PC-3 (cell line): ENCODE measurements at regions not wholly inside any gene's neighbourhood (a gene's known extent, or its start where the extent isn't known, plus 50 kb on each side); places are given as distances from the start of the nearest gene placed in this dataset.

ENCODE experiments used
- EZH2 ChIP-seq: fragments of 300-600 bp; sonication (generic); IDR thresholded peaks from one replicate; pipeline ENCODE4 v1.6.1; 2017; ENCODE audit warnings: antibody characterized with exemption, mild to moderate bottlenecking, low read length; ENCODE audit not compliant: unreplicated experiment
- EZH2phosphoT487 ChIP-seq: fragments of 300-600 bp; sonication (generic); IDR thresholded peaks from 2 replicates; pipeline ENCODE4 v1.6.1; 2018; ENCODE audit warnings: mild to moderate bottlenecking, antibody characterized with exemption, low read length, borderline replicate concordance
- TF ChIP-seq, protein P1 (sequence below): fragments of 300-600 bp; sonication (generic); conservative IDR thresholded peaks from 2 replicates; pipeline ENCODE4 v1.5.1; 2017; ENCODE audit warnings: antibody characterized with exemption, low read depth, mild to moderate bottlenecking, low read length

DNA sequence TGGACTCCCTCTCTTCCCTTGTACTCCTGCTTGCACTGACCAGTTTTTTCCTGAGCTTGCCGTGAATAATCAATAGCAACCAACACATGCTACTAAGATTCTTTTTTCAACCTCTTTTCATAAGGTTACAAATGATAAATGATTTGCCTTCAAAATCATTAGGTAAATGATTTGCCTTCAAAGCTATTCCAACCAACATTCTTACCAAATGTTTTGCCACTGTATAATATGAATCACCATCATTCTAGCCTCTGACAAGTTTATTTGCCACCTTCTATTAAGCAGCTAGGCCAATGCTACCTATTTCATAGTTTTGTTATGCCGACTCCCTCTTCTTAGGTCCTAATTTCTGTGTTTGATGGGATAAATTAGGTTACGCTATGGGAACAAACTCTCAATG is 385.1 kb downstream of the DTWD2 start:
- TF ChIP-seq, protein P1, sequence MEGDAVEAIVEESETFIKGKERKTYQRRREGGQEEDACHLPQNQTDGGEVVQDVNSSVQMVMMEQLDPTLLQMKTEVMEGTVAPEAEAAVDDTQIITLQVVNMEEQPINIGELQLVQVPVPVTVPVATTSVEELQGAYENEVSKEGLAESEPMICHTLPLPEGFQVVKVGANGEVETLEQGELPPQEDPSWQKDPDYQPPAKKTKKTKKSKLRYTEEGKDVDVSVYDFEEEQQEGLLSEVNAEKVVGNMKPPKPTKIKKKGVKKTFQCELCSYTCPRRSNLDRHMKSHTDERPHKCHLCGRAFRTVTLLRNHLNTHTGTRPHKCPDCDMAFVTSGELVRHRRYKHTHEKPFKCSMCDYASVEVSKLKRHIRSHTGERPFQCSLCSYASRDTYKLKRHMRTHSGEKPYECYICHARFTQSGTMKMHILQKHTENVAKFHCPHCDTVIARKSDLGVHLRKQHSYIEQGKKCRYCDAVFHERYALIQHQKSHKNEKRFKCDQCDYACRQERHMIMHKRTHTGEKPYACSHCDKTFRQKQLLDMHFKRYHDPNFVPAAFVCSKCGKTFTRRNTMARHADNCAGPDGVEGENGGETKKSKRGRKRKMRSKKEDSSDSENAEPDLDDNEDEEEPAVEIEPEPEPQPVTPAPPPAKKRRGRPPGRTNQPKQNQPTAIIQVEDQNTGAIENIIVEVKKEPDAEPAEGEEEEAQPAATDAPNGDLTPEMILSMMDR, result no peak
- TF ChIP-seq EZH2phosphoT487 (no peak), EZH2 (no peak)
